Tibial artery (tissue), 4 donors: ENCODE measurements at regions not wholly inside any gene's neighbourhood (a gene's known extent, or its start where the extent isn't known, plus 50 kb on each side); places are given as distances from the start of the nearest gene placed in this dataset.

Experiments used
- DNase-seq, 2 donors: peaks; one replicate each; pipeline ENCODE4 v3.0.0-alpha.2; 2019
- H3K27ac ChIP-seq, 2 donors: fragments of 200-600 bp; sonication (generic) in 1 of 2; 1 replicate in 1 of 2; 2 replicates in 1 of 2; pipeline ENCODE4 v1.5.1; 2018 to 2019; ENCODE audit warnings: mild to moderate bottlenecking in 1 of 2
- H3K27me3 ChIP-seq, 2 donors: fragments of 200-600 bp; sonication (generic) in 1 of 2; one replicate each; pipeline versions ENCODE4 v1.5.1 to v1.6.0; 2016 to 2019
- H3K36me3 ChIP-seq, 3 donors: fragments of 200-600 bp; sonication (generic) in 2 of 3; one replicate each; pipeline ENCODE4 v1.5.1; 2016 to 2019; ENCODE audit warnings: mild to moderate bottlenecking in 2 of 3
- H3K4me1 ChIP-seq, 4 donors: fragments of 200-600 bp; sonication (generic) in 2 of 4; 1 replicate in 3 of 4; 2 replicates in 1 of 4; pipeline ENCODE4 v1.5.1; 2016 to 2019
- H3K4me3 ChIP-seq, 2 donors: fragments of 200-600 bp; sonication (generic) in 1 of 2; 1 replicate in 1 of 2; 2 replicates in 1 of 2; pipeline ENCODE4 v1.5.1; 2018 to 2019; ENCODE audit warnings: mild to moderate bottlenecking in 2 of 2
- H3K9me3 ChIP-seq, 3 donors: fragments of 200-600 bp; sonication (generic) in 1 of 3; one replicate each; pipeline ENCODE4 v1.5.1; 2016 to 2019
- CTCF ChIP-seq, 2 experiments: fragments of 200-600 bp in 1 of 2; fragments of 450-650 bp in 1 of 2; IDR thresholded peaks; one replicate each; pipeline ENCODE4 v1.5.1; 2017 to 2019; ENCODE audit warnings: antibody characterized with exemption in 2 of 2, mild to moderate bottlenecking in 1 of 2, moderate library complexity in 1 of 2
- intact Hi-C: fragments of 100-400 bp; cut with DNase I; formaldehyde crosslinking; loops from one replicate; pipeline ENCODE4 v1.15.0; 2023; ENCODE audit warnings: low total_unique reads

GRCh38 chr5:5055712-5056111 is 84.4 kb upstream of the ADAMTS16 start:
- no peaks in the 10 kb centered on the region for H3K27me3 ChIP-seq
- no peaks in the 10 kb centered on the region for H3K4me1 ChIP-seq
- no peak overlapping the region for H3K4me3 ChIP-seq
- H3K9me3 ChIP-seq, result no peaks in the 10 kb centered on the region
- TF ChIP-seq CTCF (IDR thresholded peaks at IDR 0.05), result no peak
- no peak for DNase-seq
- H3K36me3 ChIP-seq, result no peaks in the 10 kb centered on the region
- H3K27ac ChIP-seq, result no peak overlapping the region
- intact Hi-C loops, result no loop called here

- intact Hi-C loops, result no loop called here
- DNase-seq, result no peak
- no peak overlapping the region for H3K27ac ChIP-seq
- TF ChIP-seq CTCF (IDR thresholded peaks at IDR 0.05), result no peak
- no peak overlapping the region for H3K4me3 ChIP-seq
- no peaks in the 10 kb centered on the region for H3K36me3 ChIP-seq
- H3K9me3 ChIP-seq, result no peaks in the 10 kb centered on the region
- H3K4me1 ChIP-seq, result peaks cover 0 to 9% (median 0%) of the 10 kb centered on the region in 4 donors
- H3K27me3 ChIP-seq, result no peaks in the 10 kb centered on the region
Measured at GRCh38 chr5:5061836-5062235, 78.3 kb upstream of the ADAMTS16 start.

GRCh38 chr5:5062525-5063302 is 77.4 kb upstream of the ADAMTS16 start:
- TF ChIP-seq CTCF (IDR thresholded peaks at IDR 0.05), result no peak
- H3K27ac ChIP-seq, result no peak overlapping the region
- no peaks in the 10 kb centered on the region for H3K27me3 ChIP-seq

GRCh38 chr5:5063533-5063953 is 76.6 kb upstream of the ADAMTS16 start:
- Histone ChIP-seq H3K27me3 (no peaks in the 10 kb centered on the region), H3K4me1 (peaks cover 0 to 9% (median 0%) of the 10 kb centered on the region in 4 donors), H3K27ac (no peak overlapping the region), H3K36me3 (no peaks in the 10 kb centered on the region), H3K9me3 (no peaks in the 10 kb centered on the region), H3K4me3 (no peak overlapping the region)
- TF ChIP-seq CTCF (IDR thresholded peaks at IDR 0.05), result no peak
- intact Hi-C loops, result no loop called here
- no peak for DNase-seq

More at GRCh38 chr5:5062525-5063302, 77.4 kb upstream of the ADAMTS16 start:
- intact Hi-C loops, result no loop called here
- H3K4me3 ChIP-seq, result no peak overlapping the region
- peaks cover 0 to 9% (median 0%) of the 10 kb centered on the region in 4 donors for H3K4me1 ChIP-seq
- H3K36me3 ChIP-seq, result no peaks in the 10 kb centered on the region
- no peaks in the 10 kb centered on the region for H3K9me3 ChIP-seq
- no peak for DNase-seq

- no peak for TF ChIP-seq CTCF (IDR thresholded peaks at IDR 0.05)
- peaks cover 0 to 9% (median 0%) of the 10 kb centered on the region in 4 donors for H3K4me1 ChIP-seq
- no peak for DNase-seq
- H3K27ac ChIP-seq, result no peak overlapping the region
- no peaks in the 10 kb centered on the region for H3K9me3 ChIP-seq
- no peaks in the 10 kb centered on the region for H3K36me3 ChIP-seq
- no peaks in the 10 kb centered on the region for H3K27me3 ChIP-seq
- H3K4me3 ChIP-seq, result no peak overlapping the region
- intact Hi-C loops, result no loop called here
Measured at GRCh38 chr5:5065472-5065871, 74.7 kb upstream of the ADAMTS16 start.
